ENCODE measurements at regions not wholly inside any gene's neighbourhood (a gene's known extent, or its start where the extent isn't known, plus 50 kb on each side); places are given as distances from the start of the nearest gene placed in this dataset.

GRCh38 chr3:159171333-159171732 lies 369.5 kb downstream of the MFSD1 start:
- no peak for DNase-seq

DNA sequence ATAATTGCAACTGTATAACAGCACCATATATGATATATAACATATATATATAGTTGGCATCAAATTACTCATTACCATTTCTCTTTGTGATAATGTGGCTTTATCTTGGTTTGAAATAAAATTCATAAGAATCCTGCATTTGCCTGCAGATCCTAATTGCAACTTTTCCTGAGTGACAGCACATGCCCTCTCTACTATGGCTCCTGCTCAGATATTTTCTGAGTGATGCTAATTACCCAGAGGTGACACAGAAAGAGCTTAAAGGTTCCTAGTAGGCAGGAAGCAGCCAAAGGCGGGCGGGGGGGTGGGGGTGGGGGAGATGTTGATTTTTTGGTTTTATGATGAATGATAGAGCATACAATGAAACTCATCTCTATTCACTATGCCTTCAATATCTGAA lies 370.6 kb downstream of the MFSD1 start:
- no peak for DNase-seq

DNA sequence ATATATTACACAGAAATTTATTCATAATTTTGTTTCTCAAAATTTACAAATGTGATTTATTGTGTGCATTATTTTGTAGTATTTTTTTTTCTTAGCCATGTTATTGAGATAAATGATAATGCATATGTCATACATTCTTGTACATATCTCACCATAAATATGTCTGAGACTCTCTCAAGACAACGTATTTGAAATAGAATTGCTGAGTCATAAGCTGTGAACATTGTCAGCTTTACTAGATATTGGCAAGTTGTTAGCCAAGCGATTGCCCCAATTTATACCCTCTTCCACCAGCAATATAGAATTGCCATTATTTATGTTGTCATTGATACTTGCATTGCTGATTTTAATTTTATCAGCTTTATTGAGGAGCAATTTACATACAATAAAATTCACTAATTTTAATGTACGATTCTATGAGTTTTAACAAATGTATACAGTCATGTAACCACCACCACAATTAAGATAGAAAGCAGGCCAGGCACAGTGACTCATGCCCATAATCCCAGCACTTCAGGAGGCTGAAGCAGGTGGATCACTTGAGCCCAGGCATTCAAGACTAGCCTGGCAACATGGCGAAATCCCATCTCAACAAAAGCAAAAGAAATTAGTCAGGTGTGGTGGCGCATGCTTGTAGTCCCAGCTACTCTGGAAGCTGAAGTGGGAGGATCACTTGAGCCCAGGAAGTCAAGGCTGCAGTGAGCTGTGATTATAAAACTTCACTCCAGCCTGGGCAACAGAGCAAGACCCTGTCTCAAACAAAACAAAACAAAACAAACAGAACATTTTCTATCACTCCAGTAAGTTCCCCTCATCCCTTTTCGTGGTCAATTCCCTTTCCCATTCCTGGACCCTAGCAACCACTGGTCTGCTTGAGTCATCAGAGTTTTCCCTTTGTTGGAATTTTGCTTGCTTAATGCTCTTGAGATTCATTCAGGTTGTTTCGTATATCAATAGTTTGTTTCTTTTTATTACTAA lies 373.1 kb downstream of the MFSD1 start:
- no peak for DNase-seq

GRCh38 chr3:159178209-159178897 lies 376.5 kb downstream of the MFSD1 start:
- DNase-seq = no peak

- no peak for DNase-seq
Observed at GRCh38 chr3:159182961-159183360, 381.1 kb downstream of the MFSD1 start.

GRCh38 chr3:159185443-159186050 lies 383.7 kb downstream of the MFSD1 start:
- no peak for DNase-seq

DNA sequence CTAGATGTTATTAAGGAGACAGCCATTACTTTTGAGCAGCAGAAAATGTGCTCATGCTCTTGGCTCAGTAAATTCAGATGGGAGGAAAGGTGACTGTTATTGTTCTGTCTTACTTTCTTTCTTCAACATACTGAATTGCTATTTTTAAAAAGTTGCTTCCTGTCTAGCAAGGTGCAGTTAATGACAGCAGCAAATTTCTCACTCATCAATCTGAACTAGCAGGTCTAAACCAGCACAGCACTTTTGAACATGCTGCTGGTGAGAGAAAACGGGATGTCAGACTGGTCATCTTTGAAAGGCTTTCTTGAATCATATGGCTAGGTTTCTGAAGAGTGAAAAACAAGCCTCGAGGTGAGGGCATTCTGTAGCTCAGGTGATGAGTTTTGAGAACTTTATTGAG lies 384.7 kb downstream of the MFSD1 start:
- DNase-seq = no peak

- DNase-seq = no peak
Observed at GRCh38 chr3:159187232-159187631, 385.4 kb downstream of the MFSD1 start.

GRCh38 chr3:159187706-159188105 lies 385.9 kb downstream of the MFSD1 start:
- DNase-seq = no peak

DNA sequence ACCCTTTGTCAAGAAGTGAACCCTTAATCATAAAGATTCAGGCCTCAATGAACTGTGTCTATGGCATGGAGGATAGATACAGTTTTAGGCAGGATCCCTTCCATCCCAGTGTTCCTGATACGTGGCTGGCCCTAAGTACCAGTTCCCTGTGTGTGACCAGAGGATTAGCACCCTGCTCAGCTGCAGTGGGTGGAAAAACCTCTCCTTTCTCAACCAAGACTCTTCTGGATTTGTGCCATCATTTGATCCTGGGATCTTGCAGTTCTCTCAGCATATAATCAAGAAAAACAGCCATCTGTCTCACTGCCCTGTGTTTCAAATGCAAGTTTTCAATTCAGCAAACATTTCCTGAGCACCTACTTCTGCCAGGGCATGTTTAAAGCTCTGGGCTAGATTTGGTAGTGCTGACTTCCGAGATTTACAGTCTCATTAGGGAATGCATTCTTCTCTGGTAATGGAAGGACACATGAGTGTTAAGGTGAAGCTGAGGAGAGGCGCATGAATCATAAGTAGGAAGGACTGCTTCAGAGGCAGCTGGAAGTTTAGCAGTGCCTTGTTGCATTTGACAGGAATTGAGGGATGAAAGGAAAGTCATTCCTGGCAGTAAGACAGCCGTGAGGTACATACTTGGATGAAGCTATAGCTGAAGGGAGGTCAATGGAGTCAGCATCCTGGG lies 388.3 kb downstream of the MFSD1 start:
- no peak for DNase-seq

GRCh38 chr3:159191447-159191846 lies 389.6 kb downstream of the MFSD1 start:
- no peak for DNase-seq

- DNase-seq = no peak
Observed at GRCh38 chr3:159196359-159196758, 394.5 kb downstream of the MFSD1 start.

DNA sequence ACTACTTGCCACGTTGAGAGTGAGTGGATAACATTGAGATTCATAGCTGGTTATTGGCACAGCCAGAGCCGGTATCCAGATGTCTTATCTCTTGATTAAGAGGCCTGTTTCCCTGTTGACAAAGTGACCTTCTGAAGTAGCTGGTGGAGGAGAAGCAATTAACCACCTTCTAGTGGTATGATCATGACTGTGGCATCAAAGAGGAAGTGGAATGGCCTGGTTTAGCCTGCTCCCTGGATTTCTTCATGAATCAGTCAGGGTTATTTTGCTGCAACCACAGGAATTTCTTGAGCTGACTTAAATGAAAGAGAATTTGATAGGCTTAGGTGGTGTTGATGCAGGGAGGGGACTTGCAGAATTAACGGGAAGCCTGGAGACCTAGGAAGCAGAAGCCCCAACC lies 398.3 kb downstream of the MFSD1 start:
- DNase-seq = no peak

DNA sequence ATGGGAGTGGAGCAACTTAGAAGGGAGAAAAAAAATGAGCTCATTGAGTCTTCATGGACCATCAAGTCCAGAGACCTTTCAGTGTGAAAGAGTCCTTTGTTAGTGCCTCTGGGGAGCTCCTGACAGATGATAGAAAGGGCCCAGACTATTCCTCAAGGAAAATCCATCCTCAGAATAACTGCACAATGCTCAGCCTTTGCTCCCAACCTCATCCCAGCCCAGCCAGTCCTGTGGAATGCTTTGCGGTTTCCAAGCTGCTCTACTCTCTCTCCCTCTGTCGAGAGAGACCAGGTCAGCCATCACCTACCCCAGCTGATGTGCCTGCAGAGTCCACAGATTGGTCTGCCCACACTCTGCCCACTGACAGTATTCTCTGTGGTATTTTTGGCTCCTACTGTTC lies 406.2 kb downstream of the MFSD1 start:
- DNase-seq = no peak

DNA sequence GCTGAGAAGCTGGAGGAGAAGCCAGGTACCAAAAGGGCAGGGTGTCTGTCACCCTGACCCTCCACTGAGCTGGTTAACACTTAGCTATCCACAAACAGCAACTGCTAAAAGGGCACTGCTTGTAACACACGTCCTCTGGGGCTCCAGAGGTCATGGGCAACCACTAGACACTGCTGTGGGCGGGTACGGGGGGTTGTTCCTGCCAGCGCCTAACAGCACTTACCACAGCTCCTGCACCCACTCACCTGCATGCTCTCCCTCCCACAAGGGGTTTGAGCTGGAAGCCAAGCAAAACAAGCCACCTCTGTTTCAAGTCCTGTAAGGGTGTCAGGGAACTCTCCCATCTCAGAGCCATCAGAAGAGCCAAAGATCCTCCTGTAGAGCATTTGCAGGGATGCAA lies 407.6 kb downstream of the MFSD1 start:
- DNase-seq = no peak

GRCh38 chr3:159210336-159210735 lies 408.5 kb downstream of the MFSD1 start:
- DNase-seq = no peak

DNA sequence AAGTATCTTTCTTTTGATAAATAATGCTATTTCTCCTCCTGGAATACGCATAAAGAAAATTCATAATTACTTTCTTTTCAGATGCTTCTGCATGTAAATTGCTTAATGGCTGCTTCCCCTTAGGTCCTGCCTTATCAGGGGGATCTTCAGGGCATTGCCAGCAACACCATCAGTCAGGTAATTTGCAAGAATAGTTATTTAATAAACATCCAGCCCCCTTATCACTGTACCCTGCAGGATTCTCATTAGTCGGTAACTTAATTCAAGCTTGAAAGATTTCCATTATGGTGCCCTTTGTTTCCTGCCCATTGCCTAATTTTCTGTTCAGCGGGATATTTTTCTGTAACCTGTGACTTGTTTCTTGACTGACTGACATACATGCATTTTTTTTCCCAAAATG lies 414.5 kb downstream of the MFSD1 start:
- no peak for DNase-seq

DNA sequence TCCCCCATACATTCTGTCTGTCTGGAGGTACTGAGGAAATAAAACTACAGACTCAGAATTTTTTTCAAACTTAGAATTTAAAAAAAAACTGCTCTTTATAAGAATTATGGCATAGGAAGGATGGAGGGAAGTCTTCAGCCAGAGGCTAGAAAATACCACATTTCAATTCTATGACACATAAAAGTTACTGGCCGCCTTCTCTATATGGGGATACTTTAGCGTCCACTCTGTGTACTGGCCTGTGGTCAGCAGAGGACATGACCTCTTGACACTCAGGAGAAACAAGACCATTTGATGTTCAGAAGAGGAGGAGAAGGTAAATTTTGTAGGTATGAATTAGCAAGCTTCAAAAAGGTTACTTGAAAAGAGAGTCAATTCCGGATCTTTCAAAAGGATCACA lies 417.4 kb downstream of the MFSD1 start:
- no peak for DNase-seq

- DNase-seq = no peak
Observed at GRCh38 chr3:159221335-159221734, 419.5 kb downstream of the MFSD1 start.

DNA sequence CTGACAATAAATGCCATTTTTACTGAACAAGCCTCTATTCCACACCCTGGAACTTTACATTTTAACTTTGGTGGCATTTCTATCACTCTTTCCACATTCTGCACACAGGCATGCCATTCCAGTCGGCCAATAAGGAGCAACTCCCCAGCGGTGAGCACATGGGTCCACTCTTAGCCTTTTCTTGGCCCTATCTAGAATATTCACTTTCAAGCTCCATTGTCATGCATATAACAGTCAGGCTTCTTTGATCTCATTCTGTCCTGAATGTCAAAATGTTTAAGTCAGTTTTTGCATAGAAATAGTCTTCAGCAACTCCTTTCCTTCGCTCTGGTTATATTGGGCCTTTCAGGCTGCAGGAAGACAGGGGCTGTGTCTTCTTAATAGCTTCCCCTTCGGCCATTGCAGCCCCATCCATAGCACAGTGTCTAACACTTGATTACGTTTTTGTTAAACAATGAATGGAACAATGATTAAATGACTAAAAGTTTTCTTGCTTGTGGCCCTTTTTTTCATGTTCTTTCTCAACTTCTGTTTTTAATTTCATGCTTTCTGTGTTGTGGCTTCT lies 427.3 kb downstream of the MFSD1 start:
- DNase-seq = no peak

DNA sequence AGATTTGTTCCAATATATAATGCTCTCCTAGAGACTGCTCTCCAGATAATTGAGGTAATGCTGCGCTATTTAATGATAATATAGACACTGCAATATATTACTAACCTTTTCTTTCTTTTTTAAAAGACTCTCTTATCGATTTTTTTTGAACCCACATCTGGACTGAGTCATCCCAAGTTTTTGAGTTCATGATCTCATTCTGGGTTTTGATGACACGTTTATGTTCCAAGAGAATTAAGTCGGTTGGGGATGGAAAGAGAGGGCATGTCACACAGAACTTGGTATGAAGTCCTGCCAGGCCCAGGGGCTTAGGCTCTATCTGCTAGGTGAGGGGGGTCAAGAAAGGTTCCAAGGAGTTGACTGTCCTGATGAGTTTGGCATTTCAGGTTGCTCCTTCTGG lies 431.1 kb downstream of the MFSD1 start:
- no peak for DNase-seq

- no peak for DNase-seq
Observed at GRCh38 chr3:159233734-159234133, 431.9 kb downstream of the MFSD1 start.

All from skin of body (tissue), 1 donor.